Activated CD4-positive, alpha-beta T cell treated with anti-CD3 and anti-CD28 coated beads for 36 hours (primary cell): ENCODE measurements at regions not wholly inside any gene's neighbourhood (a gene's known extent, or its start where the extent isn't known, plus 50 kb on each side); places are given as distances from the start of the nearest gene placed in this dataset.

Experiments
- ATAC-seq: fragments of 200-7000 bp; cut with Tn5 transposase; one replicate; pipeline ENCODE4 v1.10.0; 2021; ENCODE audit warnings: mild to moderate bottlenecking, moderate library complexity
- CTCF ChIA-PET: fragments of 350-600 bp; sonication (Branson Sonifier 250); formaldehyde crosslinking; loops from one replicate; lab custom pipeline; 2021; ENCODE audit warnings: antibody characterized with exemption; lab: Charles Lee
- POLR2A ChIA-PET: fragments of 350-600 bp; sonication (Branson Sonifier 250); formaldehyde crosslinking; loops from one replicate; lab custom pipeline; 2021; ENCODE audit warnings: antibody characterized with exemption, inconsistent platforms; lab: Charles Lee
- DNase-seq: peaks from one replicate; pipeline ENCODE4 v3.0.0-alpha.2; 2020
- H3K27ac Mint-ChIP-seq: one replicate; pipeline ENCODE4 v1.8.0; 2021; ENCODE audit warnings: mixed read lengths
- H3K27me3 Mint-ChIP-seq: one replicate; pipeline ENCODE4 v1.8.0; 2021; ENCODE audit warnings: mixed read lengths
- H3K36me3 Mint-ChIP-seq: one replicate; pipeline ENCODE4 v1.8.0; 2021; ENCODE audit warnings: low read depth, mixed read lengths
- H3K4me1 Mint-ChIP-seq: one replicate; pipeline ENCODE4 v1.8.0; 2021; ENCODE audit warnings: mixed read lengths
- H3K4me3 Mint-ChIP-seq: one replicate; pipeline ENCODE4 v1.8.0; 2021; ENCODE audit warnings: mild to moderate bottlenecking, moderate library complexity, mixed read lengths
- H3K9me3 Mint-ChIP-seq: one replicate; pipeline ENCODE4 v1.8.0; 2021; ENCODE audit warnings: low read depth, mixed read lengths
- intact Hi-C, 2 experiments: fragments of 100-400 bp; cut with DNase I in 1 of 2; cut with micrococcal nuclease in 1 of 2; formaldehyde crosslinking; loops; one replicate each; pipeline versions ENCODE4 v1.14.2 to v1.15.1; 2022 to 2024; cut with DNase I, micrococcal nuclease

DNA sequence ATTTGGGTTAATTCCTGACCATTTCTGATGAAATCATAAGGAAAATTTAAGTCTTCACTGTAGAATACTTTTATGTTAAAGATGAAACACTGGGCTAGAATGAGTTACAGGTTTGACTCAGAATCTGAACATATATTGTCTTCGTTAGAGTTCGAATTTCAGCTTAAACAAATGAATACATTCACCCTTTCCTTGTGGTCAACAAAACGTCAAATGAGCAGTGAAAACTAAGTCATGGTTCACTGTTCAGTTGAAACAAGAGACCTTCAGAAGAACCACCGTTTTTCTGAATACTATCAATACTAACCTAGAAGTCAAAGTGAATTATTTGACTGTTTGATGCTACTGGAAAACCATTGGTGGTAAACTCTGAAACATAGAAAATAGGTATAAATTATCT, 235.2 kb upstream of the ZWINT start:
- Mint-ChIP-seq H3K27ac (no peak overlapping the region), H3K27me3 (no peaks in the 10 kb centered on the region), H3K36me3 (no peaks in the 10 kb centered on the region), H3K4me3 (no peak overlapping the region), H3K9me3 (peaks cover 6% of the 10 kb centered on the region), H3K4me1 (no peaks in the 10 kb centered on the region)
- no peak for ATAC-seq
- no peak for DNase-seq
- POLR2A ChIA-PET: no interaction called here
- intact Hi-C loops: no loop called here
- CTCF ChIA-PET: no interaction called here

DNA sequence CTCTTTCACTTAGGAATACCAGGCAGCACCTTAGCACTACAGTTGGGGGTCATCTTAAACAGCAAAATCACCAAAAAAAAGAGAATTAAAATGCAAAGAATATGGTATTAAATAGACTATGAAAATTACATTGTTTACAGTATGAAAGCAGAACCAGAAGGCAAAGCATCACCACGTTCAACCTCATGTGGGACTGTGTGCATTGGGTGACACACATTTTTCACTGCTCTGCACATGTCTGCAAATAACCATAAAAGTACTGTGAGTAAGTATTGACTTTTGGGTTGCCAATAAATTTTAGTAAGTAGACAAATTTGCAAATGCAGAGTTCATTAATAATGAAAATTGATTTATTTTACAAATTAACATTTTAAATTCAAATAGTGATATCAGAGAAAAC, 232.1 kb upstream of the ZWINT start:
- intact Hi-C loops: no loop called here
- ChIA-PET POLR2A (no interaction called here), CTCF (no interaction called here)
- Mint-ChIP-seq H3K36me3 (no peaks in the 10 kb centered on the region), H3K27me3 (no peaks in the 10 kb centered on the region), H3K4me3 (no peak overlapping the region), H3K27ac (no peak overlapping the region), H3K9me3 (peaks cover 6% of the 10 kb centered on the region), H3K4me1 (no peaks in the 10 kb centered on the region)
- DNase-seq (no peak), ATAC-seq (no peak)

DNA sequence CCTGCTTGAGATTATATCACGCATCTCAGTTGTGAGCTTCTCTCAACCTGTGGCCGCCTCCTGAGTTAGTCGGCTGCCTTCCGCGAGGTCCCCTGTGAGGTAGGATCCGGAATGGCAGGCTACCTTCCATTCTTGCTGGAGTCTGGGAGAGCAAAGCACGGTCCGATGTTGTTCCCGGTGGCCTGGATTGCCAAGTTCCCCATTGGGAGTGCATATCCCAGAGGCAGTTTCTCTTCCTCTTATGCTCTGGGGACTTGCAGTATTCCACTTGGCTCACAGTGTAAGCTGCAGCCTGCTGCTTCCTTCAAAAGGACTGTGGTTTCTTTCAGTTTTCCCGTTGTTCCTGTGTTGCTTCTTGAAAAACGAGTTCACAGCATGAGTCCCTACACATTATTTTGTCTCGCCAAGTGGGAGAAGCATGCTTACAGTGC, 225.4 kb upstream of the ZWINT start:
- intact Hi-C loops: no loop called here

DNA sequence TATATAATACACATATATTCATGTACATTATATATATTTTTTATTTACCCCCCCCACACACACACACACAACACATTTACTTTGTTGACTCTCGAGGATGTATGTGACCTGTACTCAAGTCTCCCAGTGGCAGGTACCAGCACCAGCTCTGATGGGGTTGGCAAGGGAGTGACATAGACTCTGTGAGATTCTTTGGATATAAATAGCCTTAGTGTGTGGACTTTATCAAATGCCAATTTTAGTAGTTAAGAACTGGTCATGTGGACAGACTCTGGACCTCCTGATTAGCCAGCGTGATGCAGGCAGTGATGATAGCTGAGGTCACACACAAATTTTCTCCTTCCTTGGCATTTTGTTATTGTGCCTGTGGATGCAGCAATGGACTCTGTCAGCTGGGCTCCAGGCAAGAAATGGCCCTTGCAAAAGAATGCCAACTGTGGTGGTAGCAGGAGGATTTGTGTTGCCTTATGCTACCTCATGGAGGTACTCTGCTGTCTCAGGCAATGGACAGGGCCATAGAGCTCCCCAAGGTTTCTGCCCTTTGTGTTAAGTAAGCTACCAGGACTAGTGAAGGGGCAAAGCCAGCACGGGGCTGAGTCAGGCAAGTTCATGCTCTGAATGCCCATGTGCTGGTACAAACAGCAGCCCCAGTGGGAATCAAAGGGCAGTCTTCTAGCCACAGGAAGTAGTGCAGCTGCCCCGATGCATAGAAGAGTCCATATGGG, 224.6 kb upstream of the ZWINT start:
- no peak for ATAC-seq
- intact Hi-C loops: no loop called here
- Mint-ChIP-seq H3K36me3 (no peaks in the 10 kb centered on the region), H3K4me3 (no peak overlapping the region), H3K27me3 (no peaks in the 10 kb centered on the region), H3K9me3 (peaks cover 2% of the 10 kb centered on the region), H3K27ac (no peak overlapping the region), H3K4me1 (no peaks in the 10 kb centered on the region)
- ChIA-PET CTCF (interaction anchor here (1.2 kb wide), 1 partner anchor 9 kb away, joined by 3 read pairs; no protein-coding TSS in a partner anchor), POLR2A (no interaction called here)
- DNase-seq: no peak

More for the DNA sequence above, 225.4 kb upstream of the ZWINT start:
- Mint-ChIP-seq H3K9me3 (no peaks in the 10 kb centered on the region), H3K36me3 (no peaks in the 10 kb centered on the region), H3K27ac (no peak overlapping the region), H3K4me1 (no peaks in the 10 kb centered on the region), H3K4me3 (no peak overlapping the region), H3K27me3 (no peaks in the 10 kb centered on the region)
- ChIA-PET CTCF (no interaction called here), POLR2A (no interaction called here)
- no peak for ATAC-seq
- no peak for DNase-seq

DNA sequence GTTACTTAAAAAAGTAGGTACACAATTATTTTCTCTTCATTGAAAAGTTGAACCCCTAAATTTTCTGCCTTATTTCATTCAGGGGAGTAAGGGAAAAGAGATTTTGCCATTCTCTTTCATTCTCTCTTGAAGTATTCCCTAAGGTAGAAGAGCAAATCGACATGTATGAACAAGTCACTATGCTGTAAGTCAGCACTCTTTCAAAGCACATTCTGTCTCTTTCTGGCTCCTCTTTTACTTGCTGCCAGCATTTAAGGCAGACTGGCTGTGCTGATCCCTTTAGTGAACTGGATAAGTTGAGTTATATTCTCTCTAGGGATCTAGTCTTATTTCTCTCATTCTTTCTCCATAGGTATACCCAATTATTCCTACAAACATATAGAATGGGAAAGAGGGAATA, 222.3 kb upstream of the ZWINT start:
- Mint-ChIP-seq H3K4me1 (no peaks in the 10 kb centered on the region), H3K9me3 (peaks cover 2% of the 10 kb centered on the region), H3K36me3 (no peaks in the 10 kb centered on the region), H3K27me3 (no peaks in the 10 kb centered on the region), H3K4me3 (no peak overlapping the region), H3K27ac (no peak overlapping the region)
- DNase-seq (no peak), ATAC-seq (no peak)
- intact Hi-C loops: no loop called here
- CTCF ChIA-PET: no interaction called here
- POLR2A ChIA-PET: no interaction called here

DNA sequence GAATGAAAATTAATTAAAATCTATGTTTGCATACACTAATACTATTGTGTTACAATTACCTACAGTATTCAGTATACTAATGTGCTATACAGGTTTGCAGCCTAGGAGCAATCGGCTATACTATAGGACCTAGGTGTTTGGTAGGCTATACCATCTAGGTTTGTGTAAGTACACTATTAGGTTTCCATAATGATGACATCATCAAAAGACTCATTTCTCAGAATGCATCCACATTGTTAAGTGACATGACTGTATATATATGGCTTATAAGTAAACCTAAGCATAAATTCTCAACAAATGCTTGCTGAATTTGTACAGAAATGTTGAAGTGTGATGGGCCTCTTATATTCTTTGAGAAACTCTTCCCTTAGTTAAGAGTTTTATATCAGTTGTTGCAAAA, 206.5 kb upstream of the ZWINT start:
- ATAC-seq: no peak
- POLR2A ChIA-PET: no interaction called here
- no peak overlapping the region for H3K27ac Mint-ChIP-seq
- no peak overlapping the region for H3K4me3 Mint-ChIP-seq
- H3K36me3 Mint-ChIP-seq: no peaks in the 10 kb centered on the region
- no peaks in the 10 kb centered on the region for H3K4me1 Mint-ChIP-seq
- no peaks in the 10 kb centered on the region for H3K27me3 Mint-ChIP-seq
- peaks cover 13% of the 10 kb centered on the region for H3K9me3 Mint-ChIP-seq
- no peak for DNase-seq
- intact Hi-C loops: no loop called here
- CTCF ChIA-PET: no interaction called here

DNA sequence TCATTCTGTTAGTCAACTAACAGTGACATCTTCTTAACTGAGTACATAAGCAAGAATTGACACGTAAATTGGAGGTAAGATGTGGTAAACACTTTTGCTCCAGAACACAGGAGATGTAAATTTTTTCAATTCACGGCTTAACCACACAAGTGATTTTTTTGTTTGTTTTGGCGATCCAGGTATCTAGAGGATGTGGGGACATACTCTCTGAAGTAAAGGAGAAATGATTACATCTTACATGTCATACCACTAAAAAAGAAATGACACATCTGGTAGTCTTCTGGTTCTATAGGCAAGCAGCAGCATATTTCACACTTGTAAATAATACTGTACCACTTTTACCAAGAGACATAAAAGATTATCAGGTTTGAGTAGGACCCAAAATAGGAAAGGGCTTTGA, 200.3 kb upstream of the ZWINT start:
- DNase-seq (no peak), ATAC-seq (no peak)
- Mint-ChIP-seq H3K27me3 (no peaks in the 10 kb centered on the region), H3K4me3 (no peak overlapping the region), H3K36me3 (no peaks in the 10 kb centered on the region), H3K27ac (no peak overlapping the region), H3K4me1 (no peaks in the 10 kb centered on the region), H3K9me3 (peaks cover 10% of the 10 kb centered on the region)
- intact Hi-C loops: no loop called here
- ChIA-PET CTCF (interaction anchor here (1.7 kb wide), 1 partner anchor 23 kb away, joined by 5 read pairs; no protein-coding TSS in a partner anchor), POLR2A (no interaction called here)

DNA sequence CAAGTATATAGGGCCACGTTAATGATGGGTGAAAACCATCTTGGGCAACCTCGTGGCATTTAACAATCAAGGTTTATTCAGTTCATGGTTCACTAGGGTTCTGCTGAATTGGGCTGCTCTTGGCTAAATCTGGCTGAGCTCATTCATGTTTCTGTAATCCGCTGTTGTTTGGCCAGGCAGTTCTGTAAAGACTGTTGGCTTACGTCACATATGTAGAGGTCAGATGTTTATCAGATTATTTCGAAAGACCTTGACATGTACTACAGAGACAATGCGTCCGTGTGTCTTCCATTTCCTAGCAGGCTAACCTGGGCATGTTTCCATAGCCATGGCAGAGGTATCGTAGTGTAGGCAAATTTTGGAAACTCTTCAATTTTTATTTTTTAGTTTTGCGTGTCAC, 190.0 kb upstream of the ZWINT start:
- H3K9me3 Mint-ChIP-seq: peaks cover 21% of the 10 kb centered on the region
- intact Hi-C loops: no loop called here
- no peak for ATAC-seq
- H3K36me3 Mint-ChIP-seq: no peaks in the 10 kb centered on the region
- no peak overlapping the region for H3K27ac Mint-ChIP-seq
- H3K27me3 Mint-ChIP-seq: no peaks in the 10 kb centered on the region
- no peak overlapping the region for H3K4me3 Mint-ChIP-seq
- ChIA-PET CTCF (no interaction called here), POLR2A (no interaction called here)
- DNase-seq: no peak
- H3K4me1 Mint-ChIP-seq: no peaks in the 10 kb centered on the region

DNA sequence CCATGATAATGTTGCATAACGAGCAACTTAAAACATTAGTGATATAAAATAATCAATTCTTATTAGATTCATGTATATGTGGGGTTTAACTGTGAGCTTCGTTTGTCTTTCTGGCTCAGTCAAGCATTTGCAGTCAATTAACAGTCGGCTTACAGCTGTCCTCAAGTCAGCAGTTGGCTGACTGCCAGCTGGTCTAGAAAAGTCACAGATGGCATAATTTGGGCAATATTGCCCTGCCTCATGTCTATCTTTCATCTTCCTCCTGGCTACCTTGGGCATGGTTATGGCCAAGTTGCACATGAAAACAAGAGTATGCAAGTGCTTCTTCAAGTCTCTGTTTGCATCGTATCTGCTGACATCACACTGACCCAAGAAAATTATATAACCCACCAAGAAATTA, 186.1 kb upstream of the ZWINT start:
- POLR2A ChIA-PET: no interaction called here
- DNase-seq (no peak), ATAC-seq (no peak)
- no peaks in the 10 kb centered on the region for H3K4me1 Mint-ChIP-seq
- no peaks in the 10 kb centered on the region for H3K36me3 Mint-ChIP-seq
- intact Hi-C loops: no loop called here
- CTCF ChIA-PET: no interaction called here
- no peak overlapping the region for H3K4me3 Mint-ChIP-seq
- H3K27ac Mint-ChIP-seq: no peak overlapping the region
- no peaks in the 10 kb centered on the region for H3K27me3 Mint-ChIP-seq
- peaks cover 11% of the 10 kb centered on the region for H3K9me3 Mint-ChIP-seq

DNA sequence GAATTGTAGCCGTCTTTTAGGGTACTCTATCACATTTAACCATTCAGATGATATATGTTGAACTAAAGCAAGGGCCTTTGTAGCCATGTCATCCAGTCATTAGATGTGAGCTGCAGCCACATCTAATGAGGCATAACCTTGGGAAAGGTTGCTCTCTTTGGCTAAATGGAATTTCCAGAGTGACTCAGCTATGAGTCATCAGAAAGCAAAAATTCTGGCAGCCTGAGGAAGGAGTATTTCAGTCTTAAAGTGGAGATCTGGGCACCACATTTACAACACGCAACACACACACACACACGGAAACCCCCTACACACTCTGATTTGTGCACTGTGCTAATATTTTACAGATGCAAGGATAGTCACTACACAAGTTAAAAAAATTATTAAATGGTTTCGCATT, 176.9 kb upstream of the ZWINT start:
- Mint-ChIP-seq H3K27ac (no peak overlapping the region), H3K27me3 (no peaks in the 10 kb centered on the region), H3K4me1 (no peaks in the 10 kb centered on the region), H3K4me3 (no peak overlapping the region), H3K9me3 (no peaks in the 10 kb centered on the region), H3K36me3 (no peaks in the 10 kb centered on the region)
- no peak for ATAC-seq
- intact Hi-C loops: no loop called here
- POLR2A ChIA-PET: no interaction called here
- CTCF ChIA-PET: no interaction called here
- DNase-seq: no peak

DNA sequence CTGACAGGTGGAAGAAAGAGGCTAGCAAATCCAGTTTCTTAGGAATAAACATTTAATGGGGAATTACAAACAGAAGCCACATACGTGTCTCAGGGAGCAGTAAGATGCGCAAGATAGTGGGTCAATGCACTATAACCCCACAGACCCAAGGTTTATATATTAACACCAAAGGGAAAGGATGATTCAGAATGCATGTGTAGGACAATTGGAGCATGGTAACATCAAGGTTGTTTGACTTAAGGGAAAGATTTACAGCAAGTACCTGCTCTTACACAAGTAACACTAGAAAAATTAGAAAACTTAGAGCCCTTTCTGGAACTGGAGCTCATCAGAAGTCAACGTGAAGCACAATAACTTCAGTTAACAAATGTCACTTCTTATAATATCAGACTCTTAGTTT, 161.1 kb upstream of the ZWINT start:
- intact Hi-C loops: no loop called here
- no peak overlapping the region for H3K4me3 Mint-ChIP-seq
- ChIA-PET CTCF (no interaction called here), POLR2A (no interaction called here)
- no peaks in the 10 kb centered on the region for H3K36me3 Mint-ChIP-seq
- no peaks in the 10 kb centered on the region for H3K27me3 Mint-ChIP-seq
- no peak for DNase-seq
- H3K9me3 Mint-ChIP-seq: peaks cover 2% of the 10 kb centered on the region
- no peak for ATAC-seq
- no peak overlapping the region for H3K27ac Mint-ChIP-seq
- no peaks in the 10 kb centered on the region for H3K4me1 Mint-ChIP-seq

DNA sequence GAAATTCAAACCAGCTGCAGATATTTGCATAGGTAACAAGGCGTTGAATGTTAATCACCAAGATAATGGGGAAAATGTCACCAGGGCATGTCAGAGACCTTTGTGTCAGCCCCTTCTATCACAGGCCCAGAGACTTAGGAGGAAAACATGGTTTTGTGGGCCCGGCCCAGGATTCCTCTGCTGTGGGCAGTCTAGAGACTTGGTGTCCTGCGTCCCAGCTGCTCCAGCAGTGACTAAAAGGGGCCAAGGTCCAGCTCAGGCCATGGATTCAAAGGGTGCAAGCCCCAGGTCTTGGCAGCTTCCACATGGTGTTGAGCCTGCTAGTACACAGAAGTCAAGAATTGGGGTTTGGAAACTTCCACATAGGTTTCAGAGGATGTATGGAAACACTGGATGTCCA, 147.5 kb upstream of the ZWINT start:
- ATAC-seq: no peak
- H3K27ac Mint-ChIP-seq: no peak overlapping the region
- H3K9me3 Mint-ChIP-seq: no peaks in the 10 kb centered on the region
- H3K4me3 Mint-ChIP-seq: no peak overlapping the region
- no peak for DNase-seq
- no peaks in the 10 kb centered on the region for H3K36me3 Mint-ChIP-seq
- ChIA-PET CTCF (no interaction called here), POLR2A (no interaction called here)
- intact Hi-C loops: no loop called here
- no peaks in the 10 kb centered on the region for H3K4me1 Mint-ChIP-seq
- no peaks in the 10 kb centered on the region for H3K27me3 Mint-ChIP-seq
